ENCODE measurements at regions not wholly inside any gene's neighbourhood (a gene's known extent, or its start where the extent isn't known, plus 50 kb on each side); places are given as distances from the start of the nearest gene placed in this dataset.

- TF ChIP-seq CTCF (IDR thresholded peaks at IDR 0.05) (no peak), POLR2A (IDR thresholded peaks at IDR 0.05) (no peak), POLR2AphosphoS5 (IDR thresholded peaks at IDR 0.05) (no peak)
These were observed 112.4 kb downstream of the MICALL2 start for GRCh38 chr7:1346851-1347250.
